ENCODE measurements at regions not wholly inside any gene's neighbourhood (a gene's known extent, or its start where the extent isn't known, plus 50 kb on each side); places are given as distances from the start of the nearest gene placed in this dataset.

- no peak for TF ChIP-seq LEF1 (IDR thresholded peaks at IDR 0.05; ENCODE audit: borderline replicate concordance)
- TF ChIP-seq SP1 (IDR thresholded peaks at IDR 0.05), result no peak
- no peak for TF ChIP-seq FOXM1 (IDR thresholded peaks at IDR 0.05; ENCODE audit: borderline replicate concordance)
- no peak for TF ChIP-seq BHLHE40 (IDR thresholded peaks at IDR 0.05; ENCODE audit: borderline replicate concordance)
- TF ChIP-seq TARDBP (IDR thresholded peaks at IDR 0.05), result no peak
- TF ChIP-seq CTBP1 (IDR thresholded peaks at IDR 0.05; ENCODE audit: borderline replicate concordance), result no peak
- no peak for TF ChIP-seq SUZ12 (IDR thresholded peaks at IDR 0.05)
- no peak for TF ChIP-seq HDGF (IDR thresholded peaks at IDR 0.05; ENCODE audit: borderline replicate concordance)
Observed at GRCh38 chr1:243970077-243970476, 81.0 kb upstream of the ZBTB18 start.

All from HEK293T (cell line).